GM23248 (cell line): ENCODE measurements at regions not wholly inside any gene's neighbourhood (a gene's known extent, or its start where the extent isn't known, plus 50 kb on each side); places are given as distances from the start of the nearest gene placed in this dataset.

Source experiments
- EZH2 ChIP-seq: fragments of 200-600 bp; sonication (generic); IDR thresholded peaks from 2 replicates; pipeline ENCODE4 v1.6.1; 2018; ENCODE audit warnings: antibody characterized with exemption, mild to moderate bottlenecking; ENCODE audit not compliant: insufficient read depth, poor library complexity, severe bottlenecking
- EZH2phosphoT487 ChIP-seq: fragments of 200-600 bp; sonication (generic); IDR thresholded peaks from 2 replicates; pipeline ENCODE4 v1.6.1; 2018; ENCODE audit warnings: antibody characterized with exemption, moderate library complexity, mild to moderate bottlenecking, low read depth; ENCODE audit not compliant: insufficient read depth

DNA sequence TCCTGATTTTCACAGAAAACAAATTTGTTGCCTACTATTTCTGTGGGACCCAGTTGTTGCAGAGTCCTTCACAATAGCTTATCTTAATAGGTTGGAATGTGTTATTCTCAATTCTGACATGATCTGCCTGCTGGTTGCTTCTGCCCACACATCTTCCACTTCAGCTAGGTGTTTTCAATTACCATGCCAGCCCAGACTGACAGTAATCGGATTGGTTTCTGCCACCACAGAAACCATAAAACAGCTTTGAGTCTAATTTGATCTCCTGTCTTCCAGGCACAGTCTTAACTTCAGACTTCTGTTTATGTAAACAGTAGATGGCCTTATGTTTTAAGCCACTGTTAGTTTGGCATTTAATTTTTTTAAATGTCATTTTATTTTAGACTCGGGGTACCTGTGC, 248.2 kb upstream of the RBMS1 start:
- TF ChIP-seq EZH2: no peak
- TF ChIP-seq EZH2phosphoT487: no peak
